WTC11 (cell line): ENCODE measurements at regions not wholly inside any gene's neighbourhood (a gene's known extent, or its start where the extent isn't known, plus 50 kb on each side); places are given as distances from the start of the nearest gene placed in this dataset.

Source experiments
- ATAC-seq: fragments of 200-7000 bp; cut with Tn5 transposase; 2 replicates; pipeline ENCODE4 v1.10.0; 2021; ENCODE audit warnings: mild to moderate bottlenecking, moderate library complexity
- CTCF ChIA-PET: fragments of 300-600 bp; sonication (Branson Sonifier 250); formaldehyde crosslinking; loops from one replicate; lab custom pipeline; 2021; ENCODE audit warnings: antibody characterized with exemption; lab: Charles Lee
- POLR2A ChIA-PET: fragments of 350-600 bp; sonication (Branson Sonifier 250); formaldehyde crosslinking; loops from one replicate; lab custom pipeline; 2021; ENCODE audit warnings: antibody characterized with exemption; lab: Charles Lee
- DNase-seq: peaks from one replicate; pipeline ENCODE4 v3.0.0; 2021; ENCODE audit warnings: low spot score
- H3K27ac Mint-ChIP-seq: 2 replicates; pipeline ENCODE4 v1.8.0; 2021; ENCODE audit warnings: mixed read lengths
- H3K27me3 Mint-ChIP-seq: 2 replicates; pipeline ENCODE4 v1.8.0; 2021; ENCODE audit warnings: low read depth, mild to moderate bottlenecking, moderate library complexity, mixed read lengths
- H3K36me3 Mint-ChIP-seq: 2 replicates; pipeline ENCODE4 v1.8.0; 2021; ENCODE audit warnings: mixed read lengths
- H3K4me1 Mint-ChIP-seq: 2 replicates; pipeline ENCODE4 v1.8.0; 2022; ENCODE audit warnings: mixed read lengths
- H3K4me3 Mint-ChIP-seq: 2 replicates; pipeline ENCODE4 v1.8.0; 2021; ENCODE audit warnings: mild to moderate bottlenecking, moderate library complexity, mixed read lengths
- H3K9me3 Mint-ChIP-seq: 2 replicates; pipeline ENCODE4 v1.8.0; 2021; ENCODE audit warnings: mixed read lengths
- AFF4 ChIP-seq: sonication (generic); formaldehyde crosslinking; IDR thresholded peaks from 2 replicates; pipeline ENCODE4 v1.8.1; 2023; ENCODE audit warnings: mild to moderate bottlenecking, missing genetic modification reagents, borderline replicate concordance
- AR ChIP-seq: fragments of 250-450 bp; sonication (Bioruptor Pico); IDR thresholded peaks from 2 replicates; pipeline ENCODE4 v1.9.0; 2021; ENCODE audit warnings: mild to moderate bottlenecking
- ARID4B ChIP-seq: sonication (generic); formaldehyde crosslinking; IDR thresholded peaks from 2 replicates; pipeline ENCODE4 v1.8.0; 2023; ENCODE audit warnings: missing genetic modification reagents, mild to moderate bottlenecking, borderline replicate concordance
- CBFB ChIP-seq: sonication (generic); formaldehyde crosslinking; IDR thresholded peaks from 2 replicates; pipeline ENCODE4 v1.8.1; 2022; ENCODE audit warnings: mild to moderate bottlenecking, low read depth, missing genetic modification reagents
- CREB1 ChIP-seq: sonication (generic); formaldehyde crosslinking; IDR thresholded peaks from 2 replicates; pipeline ENCODE4 v1.8.0; 2023; ENCODE audit warnings: mild to moderate bottlenecking, missing genetic modification reagents
- E2F5 ChIP-seq: sonication (generic); formaldehyde crosslinking; IDR thresholded peaks from 2 replicates; pipeline ENCODE4 v1.8.1; 2022; ENCODE audit warnings: mild to moderate bottlenecking, moderate library complexity, missing genetic modification reagents
- ELF4 ChIP-seq: sonication (generic); formaldehyde crosslinking; IDR thresholded peaks from 2 replicates; pipeline ENCODE4 v1.8.1; 2022; ENCODE audit warnings: low read depth, mild to moderate bottlenecking, moderate library complexity, missing genetic modification reagents
- ESRRA ChIP-seq: sonication (generic); formaldehyde crosslinking; IDR thresholded peaks from 2 replicates; pipeline ENCODE4 v1.8.1; 2022; ENCODE audit warnings: mild to moderate bottlenecking, missing genetic modification reagents, borderline replicate concordance
- PREB ChIP-seq: sonication (generic); formaldehyde crosslinking; IDR thresholded peaks from 2 replicates; pipeline ENCODE4 v1.8.1; 2022; ENCODE audit warnings: mild to moderate bottlenecking, missing genetic modification reagents, moderate library complexity, borderline replicate concordance
- RELA ChIP-seq: sonication (generic); formaldehyde crosslinking; IDR thresholded peaks from 2 replicates; pipeline ENCODE4 v1.8.1; 2022; ENCODE audit warnings: missing genetic modification reagents, mild to moderate bottlenecking, borderline replicate concordance
- RORB ChIP-seq: fragments of 250-450 bp; sonication (Bioruptor Pico); IDR thresholded peaks from 2 replicates; pipeline ENCODE4 v1.9.0; 2021; ENCODE audit warnings: mild to moderate bottlenecking
- ZBTB43 ChIP-seq: sonication (generic); formaldehyde crosslinking; IDR thresholded peaks from 2 replicates; pipeline ENCODE4 v1.8.1; 2023; ENCODE audit warnings: mild to moderate bottlenecking, missing genetic modification reagents
- ZMAT4 ChIP-seq: fragments of 250-450 bp; sonication (Bioruptor Pico); IDR thresholded peaks from 2 replicates; pipeline ENCODE4 v1.9.0; 2021; ENCODE audit warnings: mild to moderate bottlenecking
- ZNF121 ChIP-seq: sonication (generic); formaldehyde crosslinking; IDR thresholded peaks from 2 replicates; pipeline ENCODE4 v1.8.0; 2023; ENCODE audit warnings: missing genetic modification reagents
- ZNF138 ChIP-seq: sonication (generic); formaldehyde crosslinking; conservative IDR thresholded peaks from 2 replicates; pipeline ENCODE4 v1.8.1; 2022; ENCODE audit warnings: mild to moderate bottlenecking, moderate library complexity, missing genetic modification reagents
- ZNF317 ChIP-seq: sonication (generic); formaldehyde crosslinking; IDR thresholded peaks from 2 replicates; pipeline ENCODE4 v1.8.1; 2023; ENCODE audit warnings: low read depth, mild to moderate bottlenecking, moderate library complexity, missing genetic modification reagents, borderline replicate concordance
- ZNF425 ChIP-seq: fragments of 250-450 bp; sonication (Bioruptor Pico); conservative IDR thresholded peaks from 2 replicates; pipeline ENCODE4 v1.9.0; 2021; ENCODE audit warnings: mild to moderate bottlenecking
- ZNF671 ChIP-seq: fragments of 250-450 bp; sonication (Bioruptor Pico); IDR thresholded peaks from 2 replicates; pipeline ENCODE4 v1.8.0; 2021; ENCODE audit warnings: mild to moderate bottlenecking

- Mint-ChIP-seq H3K27ac (no peak overlapping the region), H3K36me3 (no peaks in the 10 kb centered on the region), H3K4me1 (no peaks in the 10 kb centered on the region), H3K4me3 (no peak overlapping the region), H3K9me3 (no peaks in the 10 kb centered on the region), H3K27me3 (peaks cover 2% of the 10 kb centered on the region; the same call in 1 of the 2 replicates)
- ChIA-PET CTCF (no interaction called here), POLR2A (no interaction called here)
- ATAC-seq (no peak), DNase-seq (no peak)
- TF ChIP-seq PREB (CRISPR knock-in tag) (no peak), E2F5 (CRISPR knock-in tag) (no peak), ZBTB43 (CRISPR knock-in tag) (no peak), ELF4 (no peak), ZMAT4 (no peak), RORB (no peak), AR (CRISPR knock-in tag) (no peak), ZNF425 (CRISPR knock-in tag) (no peak), ARID4B (CRISPR knock-in tag) (no peak), CBFB (no peak), ESRRA (CRISPR knock-in tag) (no peak), CREB1 (no peak), ZNF671 (no peak), AFF4 (CRISPR knock-in tag) (no peak), ZNF138 (CRISPR knock-in tag) (no peak), RELA (CRISPR knock-in tag) (no peak), ZNF317 (CRISPR knock-in tag) (no peak), ZNF121 (no peak)
Observed at GRCh38 chr7:106376026-106376799, 91.4 kb upstream of the NAMPT start.
